ENCODE measurements at regions not wholly inside any gene's neighbourhood (a gene's known extent, or its start where the extent isn't known, plus 50 kb on each side); places are given as distances from the start of the nearest gene placed in this dataset.
"Not testable (repeated sequence)": the region's sequence is repeated elsewhere in the genome, so short reads cannot be mapped to it uniquely, and the experiment has no call there.

GRCh38 chrX:42832764-42833549 lies 55.0 kb upstream of the PPP1R2C start:
- H3K9me3 ChIP-seq: no peaks in the 10 kb centered on the region
- H3K36me3 ChIP-seq: no peaks in the 10 kb centered on the region
- H3K4me1 ChIP-seq (ENCODE audit: insufficient read depth): no peaks in the 10 kb centered on the region
- TF ChIP-seq POLR2A (IDR thresholded peaks at IDR 0.05) (no peak), CTCF (IDR thresholded peaks at IDR 0.05) (no peak), EP300 (IDR thresholded peaks at IDR 0.05) (no peak)
- no peaks in the 10 kb centered on the region for H3K27me3 ChIP-seq
- WGBS, 3 donors: 79 to 88% (median 81%) methylated on average over 5 of the region's 5 CpGs
- DNase-seq: no peak
- H3K27ac ChIP-seq: no peak overlapping the region
- no peak overlapping the region for H3K4me3 ChIP-seq
- intact Hi-C loops (cut with DNase I): no loop called here

- H3K4me3 ChIP-seq; H3K27me3 ChIP-seq; H3K4me1 ChIP-seq (ENCODE audit: insufficient read depth); H3K27ac ChIP-seq; H3K36me3 ChIP-seq; H3K9me3 ChIP-seq; intact Hi-C loops (cut with DNase I); DNase-seq: not testable (repeated sequence)
- WGBS, 3 donors: 61 to 72% (median 68%) methylated on average over 4 of the region's 4 CpGs
Observed at GRCh38 chrX:42833550-42833940, 55.6 kb upstream of the PPP1R2C start.

- Histone ChIP-seq H3K4me3 (no peak overlapping the region), H3K36me3 (no peaks in the 10 kb centered on the region), H3K27me3 (no peaks in the 10 kb centered on the region), H3K4me1 (ENCODE audit: insufficient read depth) (no peaks in the 10 kb centered on the region), H3K27ac (no peak overlapping the region), H3K9me3 (no peaks in the 10 kb centered on the region)
- TF ChIP-seq POLR2A (IDR thresholded peaks at IDR 0.05) (no peak), EP300 (IDR thresholded peaks at IDR 0.05) (no peak), CTCF (IDR thresholded peaks at IDR 0.05) (no peak)
- intact Hi-C loops (cut with DNase I): no loop called here
- 34 to 51% (median 43%) methylated on average over 4 of the region's 4 CpGs for WGBS, 3 donors
- DNase-seq: no peak
Observed at GRCh38 chrX:42837101-42837726, 59.3 kb upstream of the PPP1R2C start.

- intact Hi-C loops (cut with DNase I): no loop called here
- no peaks in the 10 kb centered on the region for H3K27me3 ChIP-seq
- H3K36me3 ChIP-seq: no peaks in the 10 kb centered on the region
- TF ChIP-seq CTCF (IDR thresholded peaks at IDR 0.05): no peak
- TF ChIP-seq POLR2A (IDR thresholded peaks at IDR 0.05): no peak
- TF ChIP-seq EP300 (IDR thresholded peaks at IDR 0.05): no peak
- H3K4me1 ChIP-seq (ENCODE audit: insufficient read depth): no peaks in the 10 kb centered on the region
- no peaks in the 10 kb centered on the region for H3K9me3 ChIP-seq
- no peak overlapping the region for H3K4me3 ChIP-seq
- no peak for DNase-seq
- H3K27ac ChIP-seq: no peak overlapping the region
Observed at GRCh38 chrX:42837747-42838146, 59.8 kb upstream of the PPP1R2C start.

- Histone ChIP-seq H3K36me3 (no peaks in the 10 kb centered on the region), H3K27me3 (no peaks in the 10 kb centered on the region), H3K27ac (no peak overlapping the region), H3K4me3 (no peak overlapping the region), H3K4me1 (ENCODE audit: insufficient read depth) (no peaks in the 10 kb centered on the region), H3K9me3 (no peaks in the 10 kb centered on the region)
- TF ChIP-seq EP300 (IDR thresholded peaks at IDR 0.05) (no peak), CTCF (IDR thresholded peaks at IDR 0.05) (no peak), POLR2A (IDR thresholded peaks at IDR 0.05) (no peak)
- DNase-seq: no peak
- intact Hi-C loops (cut with DNase I): no loop called here
Observed at GRCh38 chrX:42839632-42840031, 61.7 kb upstream of the PPP1R2C start.
